ENCODE measurements at regions not wholly inside any gene's neighbourhood (a gene's known extent, or its start where the extent isn't known, plus 50 kb on each side); places are given as distances from the start of the nearest gene placed in this dataset.

DNA sequence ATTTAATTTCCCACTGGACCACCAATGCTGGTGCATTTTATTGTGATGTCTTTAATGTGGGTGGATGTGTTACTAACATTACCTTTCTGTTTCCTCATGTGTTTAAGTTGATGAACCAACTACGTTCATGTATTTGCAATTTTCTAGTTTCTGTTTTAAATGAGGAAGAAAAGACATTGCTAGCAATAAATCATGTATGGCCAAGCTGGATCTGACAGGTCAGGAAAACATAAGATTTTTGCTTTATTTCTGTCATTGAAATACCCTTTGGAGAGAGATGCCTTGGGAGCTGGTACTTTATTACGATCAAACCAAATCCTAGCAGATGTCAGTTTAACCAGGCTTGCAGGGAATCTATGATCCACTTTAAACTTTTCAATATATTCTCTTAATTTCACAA lies 553.2 kb downstream of the RFC3 start:
- TF ChIP-seq, protein P1, sequence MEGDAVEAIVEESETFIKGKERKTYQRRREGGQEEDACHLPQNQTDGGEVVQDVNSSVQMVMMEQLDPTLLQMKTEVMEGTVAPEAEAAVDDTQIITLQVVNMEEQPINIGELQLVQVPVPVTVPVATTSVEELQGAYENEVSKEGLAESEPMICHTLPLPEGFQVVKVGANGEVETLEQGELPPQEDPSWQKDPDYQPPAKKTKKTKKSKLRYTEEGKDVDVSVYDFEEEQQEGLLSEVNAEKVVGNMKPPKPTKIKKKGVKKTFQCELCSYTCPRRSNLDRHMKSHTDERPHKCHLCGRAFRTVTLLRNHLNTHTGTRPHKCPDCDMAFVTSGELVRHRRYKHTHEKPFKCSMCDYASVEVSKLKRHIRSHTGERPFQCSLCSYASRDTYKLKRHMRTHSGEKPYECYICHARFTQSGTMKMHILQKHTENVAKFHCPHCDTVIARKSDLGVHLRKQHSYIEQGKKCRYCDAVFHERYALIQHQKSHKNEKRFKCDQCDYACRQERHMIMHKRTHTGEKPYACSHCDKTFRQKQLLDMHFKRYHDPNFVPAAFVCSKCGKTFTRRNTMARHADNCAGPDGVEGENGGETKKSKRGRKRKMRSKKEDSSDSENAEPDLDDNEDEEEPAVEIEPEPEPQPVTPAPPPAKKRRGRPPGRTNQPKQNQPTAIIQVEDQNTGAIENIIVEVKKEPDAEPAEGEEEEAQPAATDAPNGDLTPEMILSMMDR (IDR thresholded peaks at IDR 0.05; ENCODE audit: low read depth, low read length, missing input control): no peak
- TF ChIP-seq, protein P2, sequence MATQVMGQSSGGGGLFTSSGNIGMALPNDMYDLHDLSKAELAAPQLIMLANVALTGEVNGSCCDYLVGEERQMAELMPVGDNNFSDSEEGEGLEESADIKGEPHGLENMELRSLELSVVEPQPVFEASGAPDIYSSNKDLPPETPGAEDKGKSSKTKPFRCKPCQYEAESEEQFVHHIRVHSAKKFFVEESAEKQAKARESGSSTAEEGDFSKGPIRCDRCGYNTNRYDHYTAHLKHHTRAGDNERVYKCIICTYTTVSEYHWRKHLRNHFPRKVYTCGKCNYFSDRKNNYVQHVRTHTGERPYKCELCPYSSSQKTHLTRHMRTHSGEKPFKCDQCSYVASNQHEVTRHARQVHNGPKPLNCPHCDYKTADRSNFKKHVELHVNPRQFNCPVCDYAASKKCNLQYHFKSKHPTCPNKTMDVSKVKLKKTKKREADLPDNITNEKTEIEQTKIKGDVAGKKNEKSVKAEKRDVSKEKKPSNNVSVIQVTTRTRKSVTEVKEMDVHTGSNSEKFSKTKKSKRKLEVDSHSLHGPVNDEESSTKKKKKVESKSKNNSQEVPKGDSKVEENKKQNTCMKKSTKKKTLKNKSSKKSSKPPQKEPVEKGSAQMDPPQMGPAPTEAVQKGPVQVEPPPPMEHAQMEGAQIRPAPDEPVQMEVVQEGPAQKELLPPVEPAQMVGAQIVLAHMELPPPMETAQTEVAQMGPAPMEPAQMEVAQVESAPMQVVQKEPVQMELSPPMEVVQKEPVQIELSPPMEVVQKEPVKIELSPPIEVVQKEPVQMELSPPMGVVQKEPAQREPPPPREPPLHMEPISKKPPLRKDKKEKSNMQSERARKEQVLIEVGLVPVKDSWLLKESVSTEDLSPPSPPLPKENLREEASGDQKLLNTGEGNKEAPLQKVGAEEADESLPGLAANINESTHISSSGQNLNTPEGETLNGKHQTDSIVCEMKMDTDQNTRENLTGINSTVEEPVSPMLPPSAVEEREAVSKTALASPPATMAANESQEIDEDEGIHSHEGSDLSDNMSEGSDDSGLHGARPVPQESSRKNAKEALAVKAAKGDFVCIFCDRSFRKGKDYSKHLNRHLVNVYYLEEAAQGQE (IDR thresholded peaks at IDR 0.05): no peak
- TF ChIP-seq FOXA2 (IDR thresholded peaks at IDR 0.05) (no peak), RXRA (IDR thresholded peaks at IDR 0.05) (no peak)

Measured in liver (tissue), 3 donors.